Mesendoderm (in vitro differentiated cells): ENCODE measurements at regions not wholly inside any gene's neighbourhood (a gene's known extent, or its start where the extent isn't known, plus 50 kb on each side); places are given as distances from the start of the nearest gene placed in this dataset.

ENCODE experiments used
- DNase-seq: peaks from one replicate; pipeline ENCODE4 v3.0.0; 2013
- H2AK5ac ChIP-seq: 2 replicates; pipeline ENCODE4 v1.6.1; 2013; ENCODE audit warnings: low read length, inconsistent platforms
- H2BK120ac ChIP-seq: 2 replicates; pipeline ENCODE4 v1.6.1; 2013; ENCODE audit warnings: low read depth, mild to moderate bottlenecking, low read length, moderate library complexity, mixed read lengths
- H2BK15ac ChIP-seq: replicated peaks from 2 replicates; pipeline ENCODE4 v1.6.1; 2013; ENCODE audit warnings: low read depth, mild to moderate bottlenecking, moderate library complexity
- H2BK5ac ChIP-seq: 2 replicates; pipeline ENCODE4 v1.6.1; 2013; ENCODE audit warnings: low read length, inconsistent platforms
- H3K18ac ChIP-seq: 2 replicates; pipeline ENCODE4 v1.6.1; 2013; ENCODE audit warnings: mild to moderate bottlenecking, low read length, mixed read lengths
- H3K23ac ChIP-seq: one replicate; pipeline ENCODE4 v1.6.1; 2013; ENCODE audit warnings: low read length
- H3K27ac ChIP-seq: 2 replicates; pipeline ENCODE4 v1.5.1; 2013; ENCODE audit warnings: low read depth, mild to moderate bottlenecking, inconsistent platforms, low read length, moderate library complexity
- H3K27me3 ChIP-seq: 2 replicates; pipeline ENCODE4 v1.6.1; 2013; ENCODE audit warnings: low read length, control low read depth, mild to moderate bottlenecking, inconsistent platforms; ENCODE audit not compliant: insufficient read depth, poor library complexity
- H3K36me3 ChIP-seq: 2 replicates; pipeline ENCODE4 v1.6.1; 2013; ENCODE audit warnings: low read length, inconsistent platforms; ENCODE audit not compliant: control insufficient read depth, insufficient read depth
- H3K4ac ChIP-seq: one replicate; pipeline ENCODE4 v1.6.1; 2013; ENCODE audit warnings: low read depth, mild to moderate bottlenecking, low read length, moderate library complexity
- H3K4me1 ChIP-seq: 2 replicates; pipeline ENCODE4 v1.6.1; 2013; ENCODE audit warnings: low read depth, low read length, inconsistent platforms; ENCODE audit not compliant: control insufficient read depth
- H3K4me2 ChIP-seq: 2 replicates; pipeline ENCODE4 v1.6.1; 2013; ENCODE audit warnings: low read length
- H3K4me3 ChIP-seq: 2 replicates; pipeline ENCODE4 v1.5.1; 2013; ENCODE audit warnings: mild to moderate bottlenecking, low read length
- H3K56ac ChIP-seq: one replicate; pipeline ENCODE4 v1.6.1; 2013; ENCODE audit warnings: low read length
- H3K79me1 ChIP-seq: 2 replicates; pipeline ENCODE4 v1.6.1; 2013; ENCODE audit warnings: low read length, inconsistent platforms
- H3K79me2 ChIP-seq: 2 replicates; pipeline ENCODE4 v1.6.1; 2013; ENCODE audit warnings: mild to moderate bottlenecking, low read length; ENCODE audit not compliant: control insufficient read depth, insufficient read depth
- H3K9ac ChIP-seq: 2 replicates; pipeline ENCODE4 v1.6.1; 2013; ENCODE audit warnings: low read length, inconsistent platforms
- H4K5ac ChIP-seq: one replicate; pipeline ENCODE4 v1.6.1; 2013; ENCODE audit warnings: low read length
- H4K8ac ChIP-seq: one replicate; pipeline ENCODE4 v1.6.1; 2013; ENCODE audit warnings: low read depth, mild to moderate bottlenecking, control low read depth, low read length, moderate library complexity
- WGBS: extraction: QIAGEN DNeasy Blood & Tissue Kit; methylation state at CpG from one replicate; pipeline ENCODE4 v1.1.7; 2013; ENCODE audit warnings: low lambda C conversion rate, missing lambda C conversion rate; ENCODE audit not compliant: insufficient coverage; ENCODE audit errors: extremely low coverage; 5-methylcytosine and 5-hydroxymethylcytosine counted together

GRCh38 chr12:127411166-127411915, 855.6 kb upstream of the TMEM132C start:
- Histone ChIP-seq H3K18ac (no peak overlapping the region), H4K8ac (no peak overlapping the region), H2BK120ac (no peak overlapping the region), H3K4ac (no peak overlapping the region), H2AK5ac (no peak overlapping the region), H3K23ac (no peak overlapping the region), H2BK15ac (no peak overlapping the region), H3K27me3 (no peaks in the 10 kb centered on the region), H3K4me3 (no peak overlapping the region), H2BK5ac (no peak overlapping the region), H4K5ac (no peak overlapping the region), H3K79me2 (no peaks in the 10 kb centered on the region), H3K4me1 (no peaks in the 10 kb centered on the region), H3K79me1 (no peaks in the 10 kb centered on the region), H3K36me3 (no peaks in the 10 kb centered on the region), H3K56ac (no peak overlapping the region), H3K9ac (no peak overlapping the region), H3K4me2 (no peak overlapping the region), H3K27ac (no peak overlapping the region)
- no CpG with 5 or more reads among the region's 7 CpGs for WGBS
- no peak for DNase-seq

DNA sequence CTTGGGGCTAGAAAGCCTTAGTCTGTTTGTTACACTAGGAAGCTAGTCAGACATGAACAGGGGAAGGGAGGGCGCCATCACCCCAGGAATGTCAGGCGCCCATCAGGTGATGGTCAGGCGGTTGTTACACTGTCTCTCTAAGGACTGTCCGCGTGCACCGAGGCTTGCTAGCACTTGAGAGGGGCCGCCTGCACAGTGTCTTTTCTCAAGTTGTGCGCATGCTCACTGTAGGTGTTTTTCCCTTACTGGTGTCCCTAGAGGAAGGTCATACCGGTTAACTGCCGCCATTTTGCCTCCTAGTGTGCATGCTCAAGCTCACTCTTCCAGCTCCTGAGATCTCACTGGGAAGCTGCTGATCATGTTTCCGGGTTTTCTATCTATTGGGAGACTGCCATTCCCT, 855.0 kb upstream of the TMEM132C start:
- no peak for DNase-seq
- H2BK5ac ChIP-seq = no peak overlapping the region

GRCh38 chr12:127412866-127413265, 854.1 kb upstream of the TMEM132C start:
- H3K79me2 ChIP-seq = no peaks in the 10 kb centered on the region

More for the DNA sequence above, 855.0 kb upstream of the TMEM132C start:
- Histone ChIP-seq H3K56ac (no peak overlapping the region), H3K23ac (no peak overlapping the region), H2BK120ac (no peak overlapping the region), H3K27ac (no peak overlapping the region), H3K36me3 (no peaks in the 10 kb centered on the region), H4K5ac (no peak overlapping the region), H2BK15ac (no peak overlapping the region), H3K79me2 (no peaks in the 10 kb centered on the region), H3K79me1 (no peaks in the 10 kb centered on the region), H3K4me2 (no peak overlapping the region), H4K8ac (no peak overlapping the region), H2AK5ac (no peak overlapping the region), H3K9ac (no peak overlapping the region), H3K4ac (no peak overlapping the region), H3K18ac (no peak overlapping the region), H3K27me3 (no peaks in the 10 kb centered on the region), H3K4me3 (no peak overlapping the region), H3K4me1 (no peaks in the 10 kb centered on the region)
- no CpG with 5 or more reads among the region's 11 CpGs for WGBS

DNA sequence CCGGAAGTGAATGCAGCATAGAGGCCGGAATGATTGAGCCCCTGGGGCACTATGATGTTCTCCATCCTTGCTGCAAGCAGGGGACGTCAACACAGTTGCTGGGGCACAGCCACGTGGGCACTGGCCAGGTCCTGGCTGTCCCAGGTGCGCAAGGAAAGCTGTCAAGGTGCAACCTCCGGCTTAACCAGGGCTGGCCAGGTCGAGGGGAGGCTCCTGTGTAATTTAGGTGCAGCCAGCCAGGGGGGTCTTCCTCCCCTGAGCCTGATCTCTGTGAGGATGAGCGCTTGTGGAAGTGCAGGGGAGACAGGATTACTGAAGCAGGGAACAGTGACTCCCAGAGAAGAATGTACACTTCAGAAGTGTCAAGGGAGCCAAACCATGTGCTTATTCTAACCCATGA, 852.8 kb upstream of the TMEM132C start:
- H3K4me3 ChIP-seq = no peak overlapping the region
- H3K23ac ChIP-seq = no peak overlapping the region
- no peak overlapping the region for H3K56ac ChIP-seq
- no peak overlapping the region for H3K18ac ChIP-seq
- no peaks in the 10 kb centered on the region for H3K27me3 ChIP-seq
- no peak overlapping the region for H2BK120ac ChIP-seq
- H3K4me2 ChIP-seq = no peak overlapping the region
- no peaks in the 10 kb centered on the region for H3K4me1 ChIP-seq
- H3K27ac ChIP-seq = no peak overlapping the region
- H2AK5ac ChIP-seq = no peak overlapping the region
- no peak overlapping the region for H4K5ac ChIP-seq
- no peak for DNase-seq
- H3K79me1 ChIP-seq = no peaks in the 10 kb centered on the region
- H2BK15ac ChIP-seq = no peak overlapping the region
- no peak overlapping the region for H3K4ac ChIP-seq
- no peaks in the 10 kb centered on the region for H3K36me3 ChIP-seq
- no peak overlapping the region for H4K8ac ChIP-seq
- no peaks in the 10 kb centered on the region for H3K79me2 ChIP-seq
- no peak overlapping the region for H3K9ac ChIP-seq
- no peak overlapping the region for H2BK5ac ChIP-seq
- WGBS = no CpG with 5 or more reads among the region's 8 CpGs

More at GRCh38 chr12:127412866-127413265, 854.1 kb upstream of the TMEM132C start:
- Histone ChIP-seq H2AK5ac (no peak overlapping the region), H3K18ac (no peak overlapping the region), H3K4me2 (no peak overlapping the region), H4K5ac (no peak overlapping the region), H4K8ac (no peak overlapping the region), H3K9ac (no peak overlapping the region), H3K36me3 (no peaks in the 10 kb centered on the region), H2BK15ac (no peak overlapping the region), H3K4me3 (no peak overlapping the region), H3K23ac (no peak overlapping the region), H3K4me1 (no peaks in the 10 kb centered on the region), H3K27ac (no peak overlapping the region), H3K27me3 (no peaks in the 10 kb centered on the region), H2BK5ac (no peak overlapping the region), H3K56ac (no peak overlapping the region), H3K79me1 (no peaks in the 10 kb centered on the region), H3K4ac (no peak overlapping the region), H2BK120ac (no peak overlapping the region)
- no CpG with 5 or more reads among the region's 4 CpGs for WGBS
- DNase-seq = no peak

DNA sequence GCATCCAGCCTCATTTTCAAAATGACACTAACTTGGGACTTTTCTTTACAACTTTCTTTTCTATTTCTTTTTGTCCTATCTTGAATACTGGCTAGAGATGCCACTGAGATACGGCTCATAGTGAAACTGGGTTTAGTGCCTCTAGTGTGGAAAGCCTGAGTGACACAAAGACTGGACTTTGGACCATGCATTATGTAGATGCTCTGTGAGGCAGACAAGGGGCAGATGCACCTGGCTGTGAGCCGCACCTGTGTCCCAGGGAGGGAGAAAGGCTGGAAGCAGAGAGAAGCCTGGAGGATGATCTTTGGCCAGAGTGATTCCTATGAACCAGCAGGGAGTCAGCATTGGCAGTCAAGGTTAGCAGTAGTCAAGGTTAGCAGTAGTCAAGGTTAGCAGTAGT, 852.3 kb upstream of the TMEM132C start:
- no peaks in the 10 kb centered on the region for H3K79me1 ChIP-seq
- no peak overlapping the region for H3K18ac ChIP-seq
- H4K5ac ChIP-seq = no peak overlapping the region
- no peaks in the 10 kb centered on the region for H3K4me1 ChIP-seq
- no peak overlapping the region for H3K4me2 ChIP-seq
- H3K23ac ChIP-seq = no peak overlapping the region
- no peak overlapping the region for H3K56ac ChIP-seq
- H2BK15ac ChIP-seq = no peak overlapping the region
- no CpG with 5 or more reads among the region's 2 CpGs for WGBS
- no peak overlapping the region for H2BK120ac ChIP-seq
- no peak for DNase-seq
- H3K4ac ChIP-seq = no peak overlapping the region
- no peaks in the 10 kb centered on the region for H3K27me3 ChIP-seq
- no peak overlapping the region for H4K8ac ChIP-seq
- no peak overlapping the region for H3K27ac ChIP-seq
- H2BK5ac ChIP-seq = no peak overlapping the region
- H3K79me2 ChIP-seq = no peaks in the 10 kb centered on the region
- no peak overlapping the region for H3K9ac ChIP-seq
- no peak overlapping the region for H3K4me3 ChIP-seq
- no peak overlapping the region for H2AK5ac ChIP-seq
- H3K36me3 ChIP-seq = no peaks in the 10 kb centered on the region

- Histone ChIP-seq H2AK5ac (no peak overlapping the region), H3K27ac (no peak overlapping the region), H3K4me2 (no peak overlapping the region), H4K8ac (no peak overlapping the region), H3K23ac (no peak overlapping the region), H3K79me1 (no peaks in the 10 kb centered on the region), H3K56ac (no peak overlapping the region), H3K27me3 (no peaks in the 10 kb centered on the region), H2BK120ac (no peak overlapping the region), H2BK15ac (no peak overlapping the region), H2BK5ac (no peak overlapping the region), H3K79me2 (no peaks in the 10 kb centered on the region), H3K18ac (no peak overlapping the region), H3K9ac (no peak overlapping the region), H3K4me3 (no peak overlapping the region), H3K4me1 (no peaks in the 10 kb centered on the region), H3K36me3 (no peaks in the 10 kb centered on the region), H3K4ac (no peak overlapping the region), H4K5ac (no peak overlapping the region)
- no peak for DNase-seq
- WGBS = no CpG with 5 or more reads among the region's 3 CpGs
Measured at GRCh38 chr12:127416796-127417195, 850.2 kb upstream of the TMEM132C start.
